ENCODE measurements at regions not wholly inside any gene's neighbourhood (a gene's known extent, or its start where the extent isn't known, plus 50 kb on each side); places are given as distances from the start of the nearest gene placed in this dataset.

DNA sequence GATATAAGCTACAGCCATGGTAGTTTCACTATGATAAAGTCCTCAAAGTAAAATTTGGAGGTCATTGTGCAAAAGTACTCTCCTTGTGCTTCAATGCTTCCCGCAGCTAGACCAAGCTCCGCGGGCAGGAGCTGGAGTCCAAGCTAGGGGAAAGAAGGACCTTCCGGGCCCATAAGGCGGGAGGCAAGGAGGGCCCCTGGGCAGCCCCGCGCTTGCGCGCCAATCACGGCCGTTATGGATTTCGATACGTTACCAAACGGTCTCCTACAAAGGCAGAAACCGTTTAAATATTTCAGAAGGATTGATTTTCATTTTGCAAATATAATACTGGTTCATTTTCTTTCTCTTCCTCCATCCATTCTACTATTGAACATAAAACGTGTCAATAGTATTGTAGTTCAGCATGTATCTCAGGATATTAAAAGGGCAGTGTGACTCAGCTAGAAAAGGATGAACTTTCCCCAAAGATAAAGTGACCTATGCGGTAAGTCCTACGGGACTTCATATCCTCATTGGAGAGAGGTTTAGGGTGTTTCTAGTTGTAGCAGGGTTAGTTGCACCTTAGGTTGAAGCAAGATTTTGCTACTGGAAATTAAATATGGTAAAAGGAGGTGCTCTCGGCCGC lies 128.0 kb downstream of the KIF20B start:
- no peak for DNase-seq (ENCODE audit: low read depth)

DNA sequence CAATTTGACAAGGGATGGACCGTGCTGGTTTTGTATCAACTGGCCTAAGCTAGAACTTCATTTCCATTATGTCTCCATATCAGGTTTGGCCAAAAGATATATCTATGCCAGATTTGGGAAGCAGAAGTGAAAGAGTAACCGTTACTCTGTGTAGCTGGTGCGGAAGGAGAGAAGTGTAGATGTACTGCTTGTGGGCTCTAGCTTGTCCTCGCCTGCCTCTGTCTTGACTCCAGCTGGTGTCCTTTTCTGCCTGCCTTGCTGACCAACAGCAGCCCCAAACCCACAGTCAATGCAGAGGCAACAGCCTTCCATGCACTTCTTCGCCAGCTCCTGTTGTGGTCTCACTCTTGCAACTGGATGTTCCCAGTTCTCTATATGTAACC lies 128.5 kb downstream of the KIF20B start:
- DNase-seq (ENCODE audit: low read depth): no peak

DNA sequence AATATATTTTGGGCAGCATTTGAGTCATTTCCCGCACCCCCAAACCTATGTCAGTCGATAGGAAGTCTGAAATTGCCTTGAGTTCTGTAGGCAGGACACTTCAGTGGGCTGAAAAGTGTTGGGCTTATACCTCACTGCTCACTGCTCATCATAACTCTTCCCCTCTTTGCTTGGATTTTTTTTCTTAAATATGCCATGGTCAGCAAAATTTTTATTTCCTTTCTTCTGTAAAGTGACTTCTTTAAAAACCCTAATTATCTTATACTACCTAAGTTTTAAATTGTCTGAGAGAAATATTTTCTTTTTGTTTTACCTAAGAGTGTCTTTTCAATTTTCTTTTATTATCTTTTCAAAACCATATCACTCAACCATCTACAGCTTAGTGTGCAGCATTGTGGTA lies 129.2 kb downstream of the KIF20B start:
- no peak for DNase-seq (ENCODE audit: low read depth)

DNA sequence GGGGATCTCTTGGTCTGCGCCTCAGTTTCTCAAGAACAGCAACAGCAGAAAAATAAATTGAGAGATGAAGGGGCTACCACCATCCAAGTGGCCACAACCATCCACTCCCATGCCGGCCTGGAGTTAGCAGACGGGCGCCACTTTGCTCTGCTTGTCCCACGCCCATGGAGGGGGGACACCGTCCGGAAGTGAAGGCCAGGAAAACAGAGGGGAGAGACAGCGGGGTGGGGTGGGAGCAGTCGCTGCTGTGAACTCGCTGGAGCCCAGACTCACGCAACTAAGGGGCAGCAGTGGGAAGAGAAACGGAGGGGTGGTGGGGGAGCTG lies 135.4 kb downstream of the KIF20B start:
- DNase-seq (ENCODE audit: low read depth): no peak

DNA sequence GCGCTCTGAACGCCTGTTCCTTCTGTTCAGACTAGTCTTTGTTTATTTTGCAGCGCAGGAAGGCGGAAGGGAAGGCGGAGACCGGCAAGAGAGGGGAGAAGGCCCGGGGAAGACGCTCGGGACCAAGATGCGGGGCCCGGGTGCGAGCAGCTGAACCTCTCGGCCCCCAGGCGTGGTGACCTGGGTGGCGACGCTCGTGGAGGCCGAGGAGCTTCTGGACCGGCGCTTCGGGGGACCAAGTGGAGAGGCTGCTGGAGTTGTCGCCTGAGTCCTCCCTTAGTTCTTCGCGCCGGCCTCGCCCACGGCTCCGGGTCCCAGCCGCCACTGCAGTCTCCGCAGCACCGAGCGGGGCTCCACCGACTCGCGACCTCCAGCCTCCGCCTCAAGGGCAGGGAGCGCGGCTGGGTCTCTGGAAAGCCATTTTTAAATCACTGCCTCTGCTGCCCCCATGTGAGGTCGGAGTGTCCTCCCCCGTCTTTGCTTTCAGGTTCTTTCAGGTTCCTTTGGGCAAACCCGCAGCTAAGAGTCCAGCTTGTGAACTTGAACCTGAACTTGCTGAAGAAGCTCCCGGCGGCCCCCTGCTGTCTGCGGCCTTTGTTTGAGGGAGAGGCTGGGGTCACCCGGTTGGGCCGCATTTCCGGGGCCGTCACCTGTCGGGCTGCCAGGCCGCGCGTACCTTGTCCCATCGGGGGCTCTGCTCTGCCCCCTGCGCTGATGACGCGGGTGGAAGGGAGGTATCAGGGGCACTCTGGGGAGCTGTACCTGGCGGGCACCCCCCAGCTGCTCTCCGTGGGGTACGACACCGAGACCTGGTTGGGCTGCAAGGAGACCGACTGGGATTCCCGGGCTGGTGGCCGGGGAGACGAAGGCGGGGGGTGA lies 136.0 kb downstream of the KIF20B start:
- DNase-seq (ENCODE audit: low read depth): peak; percentile 47

DNA sequence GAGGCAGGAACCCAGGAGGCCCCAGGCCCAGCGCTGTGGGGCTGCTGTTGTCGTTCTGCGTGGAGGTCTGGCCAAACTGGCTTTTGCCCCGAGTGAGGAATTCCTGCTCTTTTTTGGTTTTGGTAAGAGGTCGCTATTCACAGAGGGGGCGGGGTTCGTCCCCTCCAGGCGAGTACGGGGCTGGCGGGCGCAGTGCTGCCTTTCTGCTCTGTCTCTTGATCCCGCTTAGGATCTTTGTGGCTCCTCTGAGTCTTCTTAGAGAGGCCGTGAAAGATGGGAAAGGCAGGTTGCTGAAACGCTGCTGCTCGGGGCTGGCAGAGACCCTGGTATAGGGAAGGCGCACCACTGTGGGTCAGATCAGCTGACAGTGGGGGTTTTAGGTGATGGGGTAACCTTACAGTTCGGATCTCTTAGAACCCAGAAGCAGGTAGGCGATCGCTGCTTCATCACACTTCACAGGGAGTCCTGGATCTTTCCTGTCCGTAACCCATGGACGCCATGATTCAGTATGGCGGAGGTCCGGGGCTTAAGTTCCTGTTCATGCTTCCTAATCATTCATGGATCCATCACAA lies 136.7 kb downstream of the KIF20B start:
- DNase-seq (ENCODE audit: low read depth): no peak

DNA sequence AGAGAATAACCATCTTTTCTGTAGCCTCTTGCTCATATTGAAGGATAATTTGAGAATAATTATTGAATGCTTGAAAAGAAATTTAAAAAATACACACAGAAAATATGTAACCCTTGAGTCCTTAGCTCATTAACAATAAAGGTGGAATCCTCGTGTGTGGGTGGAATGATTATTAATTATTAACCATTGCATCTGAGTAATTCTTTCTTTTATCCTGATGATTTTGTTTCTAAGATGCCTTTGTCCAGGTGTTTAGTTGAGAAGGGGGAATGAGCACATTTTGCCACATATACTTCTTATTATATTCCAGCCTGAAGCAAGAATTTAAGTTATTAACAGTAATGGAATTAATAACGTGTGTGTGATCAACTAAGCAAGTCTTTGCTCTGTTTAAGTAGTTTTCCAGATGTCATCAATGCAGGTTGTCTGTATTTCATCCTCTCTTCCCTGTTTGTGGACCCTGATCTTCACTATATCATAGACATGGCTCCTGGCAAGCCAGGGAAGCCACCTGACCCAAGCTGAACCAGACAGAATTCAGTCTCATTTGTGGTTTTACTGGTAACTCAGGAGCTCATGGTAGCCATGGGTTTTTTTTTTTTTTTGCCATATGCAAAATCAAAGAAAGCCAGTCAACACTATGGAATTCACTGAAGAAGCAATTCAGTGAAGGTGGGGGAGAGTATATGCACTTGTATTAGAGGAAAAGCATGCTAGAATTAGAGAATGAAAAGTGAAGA lies 144.3 kb downstream of the KIF20B start:
- DNase-seq (ENCODE audit: low read depth): peak; percentile 58

DNA sequence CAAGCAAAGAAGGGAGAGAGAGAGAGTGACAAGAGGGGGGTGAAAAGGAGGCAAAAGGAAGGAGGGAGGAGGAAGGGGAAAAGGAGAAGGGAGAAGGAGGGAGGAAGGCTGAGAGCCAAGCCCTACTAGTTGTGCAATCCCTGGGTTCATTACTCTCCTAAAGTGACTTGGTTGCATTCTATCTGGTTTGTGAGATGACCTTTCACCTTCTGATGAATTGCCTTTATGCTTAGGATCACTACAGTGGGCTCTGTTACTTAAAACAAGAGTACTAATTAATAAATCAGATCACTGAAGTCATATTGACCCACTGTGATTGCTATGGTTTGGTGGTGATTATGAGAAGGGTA lies 144.9 kb downstream of the KIF20B start:
- peak; percentile 25 for DNase-seq (ENCODE audit: low read depth)

DNA sequence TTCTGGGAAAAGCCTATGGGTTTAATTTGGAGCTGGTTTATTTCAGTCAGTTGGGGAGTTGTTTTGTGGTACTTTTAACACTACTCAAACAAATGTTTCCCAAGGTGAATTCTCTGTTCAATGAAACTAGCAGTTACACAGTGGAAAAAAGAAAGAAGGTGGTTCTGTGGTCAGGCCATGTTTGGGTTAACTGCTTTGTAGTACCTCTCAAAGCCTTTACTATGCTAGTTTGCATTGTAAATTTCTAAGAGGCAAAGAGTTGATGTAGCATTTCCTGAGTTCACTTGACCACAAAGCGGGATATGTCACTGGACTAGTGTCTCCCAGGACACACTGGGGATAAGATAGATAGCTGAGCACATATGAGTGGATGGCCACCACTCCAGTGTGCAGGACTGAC lies 145.4 kb downstream of the KIF20B start:
- no peak for DNase-seq (ENCODE audit: low read depth)

DNA sequence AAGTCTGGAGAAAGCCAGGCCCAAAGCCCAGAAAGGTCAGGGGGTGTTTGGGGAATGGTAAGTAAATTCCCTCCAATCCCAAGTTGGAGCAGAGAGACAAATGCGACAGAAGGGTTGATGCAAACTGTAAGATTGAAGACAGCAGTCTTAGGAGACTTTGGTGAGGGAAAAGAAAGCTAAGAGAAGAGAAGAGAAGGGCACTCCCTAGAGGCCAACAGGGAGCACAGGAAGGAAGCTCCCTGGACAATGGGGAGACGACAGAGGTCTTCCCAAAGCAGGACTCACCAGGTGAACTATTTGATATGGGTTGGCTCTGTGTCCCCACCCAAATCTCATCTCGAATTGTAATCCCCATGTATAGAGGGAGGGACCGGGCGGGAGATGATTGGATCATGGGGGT lies 151.5 kb downstream of the KIF20B start:
- no peak for DNase-seq (ENCODE audit: low read depth)

DNA sequence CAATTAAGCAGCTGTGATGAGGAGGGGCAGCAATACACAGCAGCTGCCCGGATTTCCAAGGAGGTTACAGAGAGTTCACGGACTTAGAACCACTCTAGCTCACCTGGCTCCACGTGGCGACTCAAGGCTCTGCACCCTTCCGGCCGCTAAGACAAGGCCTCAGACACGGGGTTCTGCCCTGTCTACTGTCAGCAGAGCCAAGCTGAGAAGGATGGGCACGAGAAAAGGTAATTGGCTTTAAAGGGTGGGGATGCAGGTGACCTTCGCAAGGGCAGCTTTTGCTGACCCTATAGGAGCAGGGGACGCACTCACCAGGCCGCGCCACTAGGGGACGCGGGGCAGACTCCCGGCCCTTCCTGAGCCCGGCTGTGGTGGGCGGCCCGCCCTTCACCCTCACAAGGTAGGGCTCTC lies 152.4 kb downstream of the KIF20B start:
- no peak for DNase-seq (ENCODE audit: low read depth)

DNA sequence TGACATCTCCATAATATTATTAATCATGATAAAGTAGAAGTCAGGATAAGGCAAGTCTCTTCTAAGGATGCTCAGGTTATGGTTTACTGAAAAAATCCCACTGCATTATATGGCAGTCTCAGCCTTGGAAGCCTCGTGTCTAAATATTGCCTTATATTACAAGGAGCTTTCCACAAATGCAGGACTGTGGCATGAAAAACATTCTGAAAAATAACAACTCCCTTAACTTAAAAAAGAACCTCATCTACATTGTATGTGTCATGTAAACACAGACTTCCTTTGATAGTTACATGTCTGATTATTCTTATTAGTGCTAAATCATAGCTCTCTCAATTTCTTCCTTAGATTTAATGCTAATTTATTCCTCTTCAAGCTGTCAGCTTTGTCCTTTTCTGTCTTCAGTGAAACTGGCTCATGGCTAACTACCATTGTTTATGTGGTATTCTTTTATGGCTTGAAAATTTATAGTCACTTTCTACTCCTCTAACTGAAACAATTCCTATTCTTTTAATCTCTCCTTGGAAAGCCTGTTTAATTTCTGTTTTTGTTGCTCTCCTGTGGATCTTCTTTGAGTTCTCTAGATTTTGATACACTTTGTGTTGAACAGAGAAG lies 156.1 kb downstream of the KIF20B start:
- no peak for DNase-seq (ENCODE audit: low read depth)

DNA sequence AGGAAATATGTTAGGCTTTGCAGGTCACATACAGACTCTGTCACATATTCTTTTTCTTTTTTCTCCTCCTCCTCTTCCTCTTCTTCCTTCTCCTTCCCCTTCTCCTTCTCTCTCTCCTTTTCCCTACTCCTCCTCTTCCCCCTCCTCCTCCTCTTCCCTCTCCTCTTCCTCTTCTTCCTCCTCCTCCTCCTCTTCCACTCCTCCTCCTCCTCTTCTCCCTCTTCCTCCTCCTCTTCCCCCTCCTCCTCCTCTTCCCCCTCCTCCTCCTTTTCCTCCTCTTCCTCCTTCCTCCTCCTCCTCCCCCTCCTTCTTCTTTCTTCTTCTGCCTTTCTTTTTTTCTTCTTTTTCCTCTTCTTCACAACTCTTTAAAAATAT lies 159.8 kb downstream of the KIF20B start:
- DNase-seq (ENCODE audit: low read depth): no peak

DNA sequence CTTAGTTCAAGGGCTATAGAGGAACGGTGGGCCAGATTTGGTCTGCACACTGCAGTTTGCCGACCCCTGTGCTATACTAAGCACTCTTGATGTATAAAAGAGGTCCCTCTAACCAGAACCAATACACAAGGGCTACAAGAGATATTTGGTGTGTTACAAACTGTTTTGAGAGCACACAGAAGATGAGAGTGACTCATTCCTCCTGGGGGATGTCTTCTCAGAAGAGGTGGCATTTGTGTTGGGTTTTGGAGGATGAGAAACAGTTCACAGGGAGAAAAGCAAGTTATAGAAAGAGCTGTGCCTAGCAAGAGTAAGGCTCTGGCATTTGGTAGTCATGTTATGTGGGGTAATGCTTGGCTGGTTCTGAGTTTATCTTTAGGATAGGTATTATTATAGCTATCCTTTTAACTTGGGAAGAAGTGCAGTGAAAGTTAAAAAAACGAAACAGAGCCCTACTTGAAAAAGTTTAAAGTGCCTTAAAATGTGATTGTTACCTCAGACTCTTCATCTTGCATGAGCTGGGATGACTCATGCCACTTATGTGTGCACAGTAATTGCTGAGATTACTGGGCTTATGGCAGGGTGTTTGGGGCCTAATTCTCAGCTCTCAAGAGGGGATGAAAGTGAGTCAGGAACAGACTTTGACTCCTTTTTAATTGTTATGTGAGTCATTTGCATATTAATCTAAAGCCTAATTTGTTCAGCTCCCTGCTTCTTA lies 160.4 kb downstream of the KIF20B start:
- peak; percentile 66 for DNase-seq (ENCODE audit: low read depth)

DNA sequence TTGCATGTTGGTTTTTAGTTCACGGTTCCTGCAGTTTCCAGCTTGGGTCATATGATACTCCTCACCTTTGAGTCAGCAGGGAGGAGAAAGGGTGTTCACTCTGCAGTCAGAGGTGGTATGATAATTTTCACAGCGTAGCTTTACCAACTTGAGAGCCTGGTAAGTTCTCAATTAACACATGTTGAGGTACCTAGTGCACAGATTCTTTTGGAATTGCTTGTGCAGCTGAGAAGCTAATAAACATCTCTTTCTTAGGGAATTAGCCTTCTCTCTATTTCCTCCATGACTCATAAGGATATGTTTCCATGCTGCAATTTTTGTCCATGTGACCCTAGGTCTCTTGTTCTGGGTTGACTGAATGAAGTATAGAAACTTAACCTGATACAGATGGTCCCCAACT lies 166.6 kb downstream of the KIF20B start:
- DNase-seq (ENCODE audit: low read depth): peak; percentile 55

DNA sequence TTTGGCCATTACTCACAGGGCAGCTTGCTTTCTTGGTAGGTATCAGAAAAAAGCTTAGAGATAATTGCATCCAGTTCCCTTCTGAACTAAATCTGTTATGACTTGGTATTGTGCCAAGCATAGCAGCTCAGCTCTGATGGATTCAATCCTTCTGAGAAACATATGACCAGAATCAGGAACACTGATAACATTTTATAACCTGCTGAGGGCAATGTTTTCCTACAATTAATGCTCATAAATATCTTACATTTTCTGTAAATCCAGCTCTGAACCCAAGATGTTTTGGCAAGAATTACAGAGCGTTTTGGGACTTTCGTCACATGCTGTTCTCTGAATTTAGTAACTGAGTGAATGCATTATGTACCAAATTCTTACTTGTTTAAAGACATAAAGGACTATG lies 167.8 kb downstream of the KIF20B start:
- peak; percentile 63 for DNase-seq (ENCODE audit: low read depth)

DNA sequence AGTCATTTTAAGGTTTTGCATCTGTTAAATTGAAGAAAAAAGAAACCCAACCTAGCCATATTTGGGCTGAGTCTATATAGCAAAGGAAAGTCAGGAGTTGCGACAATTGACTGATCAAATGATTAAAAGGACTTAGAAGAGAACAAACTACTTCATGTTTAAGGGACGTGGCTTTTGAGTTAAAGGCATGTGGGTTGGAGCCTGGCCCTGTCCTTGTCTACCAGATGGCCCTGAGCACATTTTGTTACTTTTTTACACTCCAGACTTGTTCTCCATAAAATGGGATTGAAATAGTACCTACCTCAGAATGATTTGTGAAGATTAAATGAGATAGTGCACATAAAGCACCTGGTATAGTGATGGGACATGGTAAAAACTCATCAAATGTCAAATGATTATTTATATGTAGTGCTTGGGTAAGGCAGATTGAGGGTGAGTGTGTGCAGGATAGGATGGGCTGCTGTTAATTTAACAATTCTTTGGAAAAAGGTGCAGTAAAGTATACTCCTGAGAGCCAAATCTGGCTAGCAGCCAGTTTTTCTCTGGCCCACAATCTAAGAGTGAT lies 168.3 kb downstream of the KIF20B start:
- DNase-seq (ENCODE audit: low read depth): no peak

DNA sequence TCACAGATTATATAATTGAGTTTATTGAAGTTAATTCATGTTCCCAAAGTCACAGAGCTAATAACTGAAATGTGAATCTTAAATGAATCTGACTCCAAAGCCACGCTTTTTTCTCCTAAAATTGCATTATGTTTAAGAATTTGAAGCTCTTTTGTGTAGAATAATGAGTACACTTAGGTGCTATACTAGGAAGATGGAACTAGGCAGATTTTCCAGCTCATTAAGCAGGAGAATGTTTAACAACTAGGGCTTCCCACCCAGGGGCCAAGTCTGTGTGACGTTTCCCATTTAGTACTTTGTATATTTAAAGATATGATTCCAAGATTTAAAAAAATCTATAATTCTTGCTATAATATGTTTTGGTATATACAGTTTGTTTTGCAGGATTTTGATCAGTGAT lies 169.5 kb downstream of the KIF20B start:
- no peak for DNase-seq (ENCODE audit: low read depth)

DNA sequence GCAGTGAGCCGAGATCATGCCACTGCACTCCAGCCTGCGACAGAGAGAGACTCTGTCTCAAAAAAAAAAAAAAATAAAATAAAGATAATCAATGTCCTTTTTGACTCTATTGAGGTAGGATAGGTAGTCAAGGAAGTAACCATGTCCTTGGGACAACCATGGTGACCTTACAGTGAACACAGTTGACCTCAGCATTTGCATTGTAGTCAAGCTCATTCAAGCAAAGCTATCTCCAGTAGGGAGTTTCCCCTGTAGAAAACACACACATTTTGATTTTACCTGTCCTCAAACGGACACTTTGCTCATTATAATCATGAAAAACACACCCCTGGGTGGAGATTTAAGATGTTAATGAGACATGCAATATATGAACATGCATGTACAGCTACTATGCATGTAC lies 171.7 kb downstream of the KIF20B start:
- DNase-seq (ENCODE audit: low read depth): no peak

DNA sequence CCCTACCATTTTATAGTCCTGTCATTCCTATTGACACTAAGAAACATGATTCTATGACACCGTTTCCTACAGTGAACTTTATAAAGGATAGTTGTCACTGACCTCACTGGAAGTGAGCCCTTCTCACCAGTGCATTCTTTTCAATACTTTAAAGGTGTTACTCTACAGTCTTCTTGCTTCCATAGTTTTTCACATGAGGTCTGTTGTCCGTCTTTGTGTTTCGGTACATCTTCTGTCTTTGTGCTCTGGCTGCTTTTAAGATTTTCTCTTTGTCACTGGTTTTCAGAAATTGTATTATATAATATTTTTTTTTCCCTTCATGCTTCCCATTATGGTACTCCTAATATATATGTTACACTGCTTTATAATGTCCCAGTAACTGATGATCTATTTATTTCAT lies 174.2 kb downstream of the KIF20B start:
- DNase-seq (ENCODE audit: low read depth): peak; percentile 49

DNA sequence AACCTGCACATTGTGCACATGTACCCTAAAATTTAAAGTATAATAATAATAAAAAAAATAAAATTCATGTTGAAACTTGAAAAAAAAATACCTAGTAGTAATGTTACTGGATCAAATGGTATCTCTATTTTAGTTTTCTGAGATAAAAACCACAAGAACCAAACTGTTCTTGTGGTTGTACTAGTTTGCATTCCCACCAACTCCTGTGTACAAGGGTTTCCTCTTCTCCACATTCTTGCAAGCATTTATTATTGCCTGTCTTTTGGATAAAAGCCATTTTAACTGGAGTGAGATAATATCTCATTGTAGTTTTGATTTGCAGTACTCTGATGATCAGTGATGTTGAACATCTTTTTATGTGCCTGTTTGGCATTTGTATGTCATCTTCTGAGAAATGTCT lies 177.7 kb downstream of the KIF20B start:
- peak; percentile 81 for DNase-seq (ENCODE audit: low read depth)

DNA sequence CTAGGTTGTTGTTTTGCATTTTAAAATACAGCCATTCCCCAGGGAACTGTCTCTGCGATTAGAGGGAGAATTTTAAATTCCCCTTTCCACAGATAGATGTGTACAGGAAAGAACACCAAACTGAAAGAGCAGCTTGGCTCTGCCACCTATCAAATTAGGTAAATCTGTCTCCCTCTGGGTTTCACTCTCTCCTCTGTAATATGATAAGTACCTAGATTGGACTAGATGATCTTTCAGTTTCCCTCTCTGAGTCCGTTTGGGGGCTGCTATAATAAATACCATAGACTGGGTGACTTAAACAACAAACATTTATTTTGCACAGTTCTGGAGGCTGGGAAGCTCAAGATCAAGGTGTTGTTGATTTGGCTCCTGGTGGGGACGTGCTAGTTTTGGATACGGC lies 186.0 kb downstream of the KIF20B start:
- DNase-seq (ENCODE audit: low read depth): no peak

Measured in amniotic epithelial cell (primary cell).